ENCODE measurements at regions not wholly inside any gene's neighbourhood (a gene's known extent, or its start where the extent isn't known, plus 50 kb on each side); places are given as distances from the start of the nearest gene placed in this dataset.

DNA sequence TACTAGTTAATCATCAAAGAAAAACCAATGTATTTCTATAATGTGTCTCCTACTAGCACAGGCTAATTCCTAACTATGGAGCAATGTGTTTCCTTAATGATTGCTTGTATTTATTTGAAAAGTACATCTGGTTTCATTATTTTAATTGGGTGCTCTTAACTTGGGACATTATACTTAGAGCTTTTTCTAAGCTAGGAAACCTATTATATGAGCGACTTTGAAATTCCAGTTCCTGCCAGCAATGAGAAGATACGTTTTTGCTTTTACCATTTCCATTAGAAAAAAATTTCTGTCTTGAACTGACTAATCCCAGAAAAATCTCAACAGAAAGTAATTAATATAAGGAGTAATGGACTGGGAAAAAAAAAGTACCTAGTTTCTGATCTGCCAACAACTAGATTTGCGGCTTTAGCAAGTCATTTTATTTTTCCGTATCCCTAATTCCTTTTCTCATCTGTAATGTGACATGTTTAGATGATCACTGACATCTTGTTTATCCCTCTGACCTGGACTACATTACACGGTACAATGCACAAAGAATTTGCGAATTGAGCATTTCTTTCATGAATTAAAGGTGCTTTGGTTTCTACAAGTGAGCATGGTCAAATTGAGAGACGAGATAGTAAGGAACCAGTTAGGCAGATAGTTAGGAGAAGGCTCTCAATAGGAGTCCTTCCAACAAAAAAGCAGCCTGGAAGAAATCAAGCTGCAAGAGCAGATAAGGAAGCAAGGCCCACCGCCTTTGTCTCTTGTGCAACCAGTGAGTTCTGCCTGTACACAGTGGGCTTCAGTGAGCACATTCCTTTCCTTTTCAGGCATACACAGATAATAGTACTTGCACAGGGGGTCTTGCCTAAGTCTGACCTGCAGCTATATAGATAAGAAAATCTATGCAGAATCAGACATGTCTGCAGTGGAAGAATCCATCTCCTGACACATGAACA, 1765.0 kb upstream of the FLRT2 start:
- DNase-seq, result no peak

- DNase-seq, result no peak
Observed at GRCh38 chr14:83777516-83777915, 1752.4 kb upstream of the FLRT2 start.

DNA sequence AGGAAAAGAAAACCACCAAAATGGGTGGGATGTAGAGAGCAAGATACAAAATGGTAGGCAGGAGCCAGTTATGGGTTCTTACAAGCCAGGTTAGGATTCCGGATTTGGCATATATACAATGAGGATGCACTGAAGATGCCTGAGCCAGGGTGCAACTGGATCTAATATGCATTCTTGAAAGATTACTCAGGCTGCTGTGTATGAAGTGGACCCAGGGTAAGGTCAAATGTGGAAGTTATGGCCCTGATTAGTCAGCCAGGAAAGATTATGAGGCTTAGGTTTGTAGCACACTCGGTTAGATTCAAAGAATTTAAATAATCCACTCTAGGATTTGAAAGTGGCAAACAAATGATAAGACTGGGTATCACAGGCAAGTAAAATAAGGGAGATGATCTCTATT, 1750.7 kb upstream of the FLRT2 start:
- DNase-seq, result no peak

GRCh38 chr14:83780321-83780720, 1749.6 kb upstream of the FLRT2 start:
- no peak for DNase-seq

- no peak for DNase-seq
Observed at GRCh38 chr14:83798421-83798820, 1731.5 kb upstream of the FLRT2 start.

GRCh38 chr14:83799233-83799632, 1730.7 kb upstream of the FLRT2 start:
- no peak for DNase-seq

DNA sequence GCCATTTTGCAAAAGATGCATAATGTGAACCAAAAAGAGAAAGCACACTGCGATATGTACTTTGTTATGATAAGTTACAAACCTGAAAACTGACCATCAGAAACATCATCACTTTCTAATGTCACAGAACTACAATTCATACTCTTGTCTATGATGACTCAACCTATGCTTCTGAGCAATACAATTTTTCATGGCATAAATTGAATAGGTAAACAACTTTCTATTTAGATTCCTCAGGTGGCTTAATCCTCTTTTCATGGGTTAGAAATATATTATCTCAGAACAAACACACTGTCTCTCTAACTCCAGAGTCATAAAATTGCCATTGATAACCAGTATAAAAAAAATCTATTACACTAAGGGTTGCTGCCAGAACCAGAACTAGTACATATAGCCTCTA, 1715.0 kb upstream of the FLRT2 start:
- no peak for DNase-seq

DNA sequence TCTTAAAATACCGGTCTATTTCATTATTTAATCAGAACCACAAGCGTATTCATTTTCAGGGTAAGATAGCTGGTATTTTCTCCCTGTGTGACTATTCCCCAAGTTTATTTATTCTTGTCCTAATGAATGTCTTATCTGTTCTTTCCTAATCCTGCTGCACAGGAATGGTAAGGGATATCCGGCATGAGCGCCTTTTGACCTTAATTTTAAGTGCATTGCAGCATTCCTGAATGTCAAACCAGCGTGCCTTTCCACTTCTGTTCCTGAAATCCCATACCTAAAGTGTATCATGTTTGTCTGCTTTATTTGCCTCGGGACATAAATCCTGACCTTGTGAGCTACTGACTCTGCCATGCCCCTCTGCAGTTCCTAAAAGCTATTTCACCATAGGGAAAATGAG, 1713.2 kb upstream of the FLRT2 start:
- no peak for DNase-seq

DNA sequence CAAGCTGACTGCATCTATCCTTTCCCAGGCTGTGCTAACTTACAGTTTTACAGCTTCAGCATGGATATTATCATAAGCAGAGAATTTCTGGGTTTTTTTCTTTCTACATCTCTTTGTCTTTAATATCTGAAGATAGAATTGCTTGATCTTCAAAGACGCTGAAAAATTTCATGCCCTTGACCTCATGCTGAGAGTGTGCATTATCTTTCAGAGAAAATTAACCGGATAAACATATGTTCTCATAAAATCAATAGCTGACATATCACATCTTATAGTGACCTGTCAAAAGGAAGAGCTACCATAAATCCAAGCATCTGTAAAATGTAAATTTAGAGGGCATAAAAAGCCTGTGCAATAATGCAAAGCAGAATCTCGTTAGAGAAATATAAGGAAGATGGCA, 1704.1 kb upstream of the FLRT2 start:
- DNase-seq, result no peak

GRCh38 chr14:83826838-83827237, 1703.1 kb upstream of the FLRT2 start:
- DNase-seq, result no peak

DNA sequence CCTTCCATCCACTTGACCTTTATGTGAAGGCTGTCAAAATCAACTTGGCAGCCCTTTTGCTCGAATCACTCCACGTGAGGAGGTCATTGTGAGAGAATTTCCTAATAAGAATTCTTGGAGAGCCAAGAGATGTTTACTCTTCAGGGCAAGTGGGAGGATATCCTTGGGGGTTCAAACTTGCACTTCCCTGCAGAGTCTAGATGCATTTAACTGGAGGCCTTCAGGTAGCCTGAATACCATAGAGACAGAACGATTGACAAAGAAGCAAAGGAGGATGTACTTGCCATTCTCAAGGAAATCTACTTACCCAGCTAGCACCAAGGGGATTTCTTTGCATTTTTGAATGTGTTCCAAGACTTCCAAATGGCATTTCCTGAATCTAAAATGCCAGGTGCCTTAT, 1702.6 kb upstream of the FLRT2 start:
- no peak for DNase-seq

DNA sequence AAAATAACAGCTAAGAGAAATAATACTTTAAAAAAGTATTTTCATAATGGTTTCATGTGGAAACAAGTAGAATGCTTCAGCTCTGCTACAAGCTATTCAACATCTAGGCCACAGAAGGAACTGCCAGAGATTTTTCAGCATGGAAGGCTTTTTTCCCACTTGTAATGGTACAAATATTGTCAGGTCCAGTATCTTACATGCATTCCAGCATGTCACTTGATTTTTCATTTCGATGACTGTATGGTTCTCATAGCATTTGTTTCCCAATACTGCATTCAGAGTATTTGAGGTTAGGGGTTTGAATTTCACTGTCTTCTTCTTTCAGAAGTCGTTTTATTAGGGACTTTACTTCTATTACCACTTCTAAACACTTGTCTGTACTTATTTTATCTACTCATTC, 1701.5 kb upstream of the FLRT2 start:
- no peak for DNase-seq

DNA sequence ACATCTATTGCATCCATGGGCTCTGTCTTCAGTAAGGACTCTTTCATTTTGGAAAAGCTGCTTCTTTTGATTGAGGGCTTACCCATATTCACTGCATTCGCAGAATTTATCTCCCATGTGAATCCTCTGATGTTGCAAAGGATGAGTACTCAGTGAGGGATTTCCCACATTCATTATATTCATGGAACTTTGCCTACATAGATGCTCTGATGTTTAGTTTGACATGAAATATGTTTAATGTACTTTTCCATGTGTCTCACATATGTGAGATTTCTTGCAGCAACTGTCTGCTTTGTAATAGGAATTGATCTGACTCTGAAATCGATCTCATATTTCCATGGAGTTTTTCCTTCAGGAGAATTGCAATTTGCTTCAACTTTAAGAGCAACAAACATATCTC, 1699.6 kb upstream of the FLRT2 start:
- no peak for DNase-seq

GRCh38 chr14:83838226-83838625, 1691.7 kb upstream of the FLRT2 start:
- no peak for DNase-seq

DNA sequence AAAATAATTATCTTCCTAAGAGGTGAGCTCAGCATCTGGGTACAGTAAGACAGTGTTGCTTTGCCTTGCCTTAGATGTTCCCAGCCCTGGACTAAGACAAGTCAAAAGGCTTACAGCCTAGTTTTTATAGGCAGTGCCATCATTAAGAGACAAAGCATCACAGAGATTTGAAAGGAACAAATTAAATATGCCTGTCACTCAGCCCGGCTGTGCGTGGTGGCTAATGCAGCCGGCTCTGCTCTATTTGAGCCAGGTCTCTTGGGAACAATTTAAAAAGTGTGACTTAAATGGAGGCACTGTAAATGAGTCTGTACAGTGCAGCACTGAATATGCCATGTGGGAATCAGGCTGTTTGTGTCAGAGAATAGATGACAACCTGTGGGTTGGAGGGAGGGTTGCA, 1687.4 kb upstream of the FLRT2 start:
- DNase-seq, result no peak

GRCh38 chr14:83847102-83847501, 1682.8 kb upstream of the FLRT2 start:
- no peak for DNase-seq

DNA sequence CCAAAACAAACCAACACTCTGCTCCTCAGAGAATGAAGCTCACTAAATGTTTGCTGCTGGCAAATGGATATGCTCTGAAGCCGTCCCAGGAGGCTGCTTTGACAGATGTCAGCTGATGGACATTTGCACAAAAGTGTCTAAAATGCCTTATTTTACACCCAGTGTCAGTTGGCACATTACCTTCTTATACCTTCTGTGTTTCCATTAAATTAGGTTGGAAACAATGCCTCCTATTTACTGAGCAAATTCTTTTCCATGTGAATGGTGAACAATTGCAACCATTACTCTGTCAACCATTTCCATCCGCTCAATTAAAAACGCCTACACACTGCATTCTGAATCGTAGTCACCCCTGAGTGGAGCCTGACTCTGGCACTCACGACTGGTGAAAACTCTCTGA, 1679.9 kb upstream of the FLRT2 start:
- DNase-seq, result no peak

DNA sequence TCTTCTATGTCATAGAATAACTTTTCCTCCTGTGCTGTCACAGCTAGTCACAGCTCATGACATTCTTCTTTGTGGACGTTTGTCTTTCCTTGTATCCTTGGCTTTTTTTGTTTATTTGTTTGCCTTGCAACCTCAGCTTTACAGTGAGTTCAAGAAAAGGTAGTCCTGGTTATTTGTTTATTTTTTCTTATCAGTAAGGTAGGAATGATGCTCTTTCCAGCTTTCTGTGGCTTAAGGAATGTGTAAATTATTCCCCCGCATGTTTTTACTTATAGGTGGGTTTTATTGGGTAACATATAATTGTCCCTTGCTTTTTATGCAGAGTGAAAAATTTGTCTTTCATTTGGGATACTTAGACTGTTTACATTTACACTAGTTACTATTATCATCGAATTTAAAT, 1673.6 kb upstream of the FLRT2 start:
- DNase-seq, result no peak

- DNase-seq, result no peak
Observed at GRCh38 chr14:83860631-83861155, 1669.3 kb upstream of the FLRT2 start.

DNA sequence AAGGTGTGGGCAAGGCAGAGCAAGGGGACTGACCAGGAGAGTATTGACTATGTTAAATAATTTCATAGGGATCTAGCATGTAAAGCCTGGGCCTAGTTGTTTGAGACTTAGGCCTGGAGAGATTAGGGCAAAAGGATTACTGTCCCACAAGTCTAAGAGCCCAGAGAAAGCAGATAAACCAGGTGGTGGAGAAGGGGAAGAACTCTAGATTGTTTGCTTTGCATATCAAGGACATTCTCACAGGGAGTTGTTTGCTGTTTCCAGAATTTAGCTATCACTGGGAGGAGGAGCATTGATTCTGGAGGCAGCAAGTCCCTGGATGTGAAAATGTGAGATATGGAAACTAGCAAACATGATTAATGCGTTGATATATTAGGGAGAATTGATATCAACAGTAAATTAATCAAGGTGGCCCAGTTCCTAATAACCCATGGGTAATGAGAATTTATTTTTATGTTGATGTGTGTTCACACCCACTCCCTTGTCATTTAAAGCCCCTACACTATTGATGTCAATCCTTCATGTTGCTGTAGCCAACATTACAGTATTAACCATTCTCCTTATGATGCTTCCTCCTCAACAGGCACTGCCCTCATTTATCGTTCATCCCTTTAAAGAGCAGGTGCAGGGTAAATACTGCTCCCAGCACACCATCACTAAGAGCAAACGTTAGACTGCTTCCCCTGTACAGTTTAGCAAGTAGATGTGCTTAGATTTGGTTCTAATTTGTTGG, 1666.7 kb upstream of the FLRT2 start:
- DNase-seq, result no peak

DNA sequence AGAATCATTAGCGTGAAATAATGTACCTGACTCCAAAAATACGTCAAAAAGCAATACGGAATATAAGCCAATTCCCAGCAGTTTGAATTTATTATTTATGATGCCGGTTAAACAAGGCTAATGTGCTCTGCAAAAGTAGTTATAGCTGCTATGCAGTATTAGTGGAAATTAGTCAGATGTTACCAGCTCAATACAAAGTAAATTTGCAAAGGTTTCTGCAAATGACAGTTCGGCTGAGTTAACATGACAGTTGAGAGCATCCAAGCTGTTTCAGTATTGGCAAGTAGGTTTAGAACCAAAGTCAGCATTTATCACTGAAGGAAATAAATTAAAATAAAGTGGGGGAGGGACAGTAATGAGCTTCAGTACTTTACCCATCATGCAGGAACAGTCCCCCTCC, 1665.8 kb upstream of the FLRT2 start:
- no peak for DNase-seq

GRCh38 chr14:83867566-83868225, 1662.2 kb upstream of the FLRT2 start:
- DNase-seq, result no peak

DNA sequence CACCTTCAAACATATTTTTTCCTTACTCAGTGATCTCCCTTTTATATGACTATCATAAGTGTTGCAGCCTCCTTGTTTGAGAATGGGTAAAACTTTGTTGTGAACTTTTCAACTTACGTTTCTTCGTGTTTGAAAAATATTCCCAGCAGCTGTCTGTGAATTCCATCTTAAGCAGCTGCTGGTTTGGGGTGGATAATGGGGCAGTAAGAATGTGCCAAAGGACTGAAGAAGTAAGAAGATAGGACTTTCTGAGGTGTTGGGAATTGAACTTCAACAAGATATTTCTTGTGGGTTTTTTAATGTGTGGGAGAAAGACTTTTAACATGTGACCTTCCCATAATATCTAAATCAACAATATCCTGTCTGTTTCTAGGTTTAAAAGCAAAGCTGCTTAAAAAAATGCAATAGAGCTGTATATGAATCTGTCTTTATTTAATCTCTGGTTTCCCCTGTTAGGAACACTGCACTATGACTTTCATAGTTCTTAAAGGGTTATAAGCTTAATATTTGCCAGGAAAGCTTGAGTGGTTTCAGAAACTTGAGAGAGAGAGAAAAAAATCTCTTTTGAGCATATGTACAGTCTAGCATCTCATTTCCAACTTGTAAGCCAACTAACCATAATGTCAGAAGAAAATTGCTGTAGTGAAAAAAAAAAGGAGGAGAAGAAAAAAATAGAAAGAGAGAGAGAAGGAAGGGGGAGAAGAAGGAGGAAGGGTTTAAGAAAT, 1659.2 kb upstream of the FLRT2 start:
- no peak for DNase-seq

Measured in activated gamma-delta T cell (primary cell).